DLD1 (cell line): ENCODE measurements at regions not wholly inside any gene's neighbourhood (a gene's known extent, or its start where the extent isn't known, plus 50 kb on each side); places are given as distances from the start of the nearest gene placed in this dataset.

Source experiments
- in situ Hi-C: cut with HindIII; loops from 2 replicates; pipeline ENCODE4 v1.10.0; 2017; ENCODE audit warnings: low sequenced_read_pairs

DNA sequence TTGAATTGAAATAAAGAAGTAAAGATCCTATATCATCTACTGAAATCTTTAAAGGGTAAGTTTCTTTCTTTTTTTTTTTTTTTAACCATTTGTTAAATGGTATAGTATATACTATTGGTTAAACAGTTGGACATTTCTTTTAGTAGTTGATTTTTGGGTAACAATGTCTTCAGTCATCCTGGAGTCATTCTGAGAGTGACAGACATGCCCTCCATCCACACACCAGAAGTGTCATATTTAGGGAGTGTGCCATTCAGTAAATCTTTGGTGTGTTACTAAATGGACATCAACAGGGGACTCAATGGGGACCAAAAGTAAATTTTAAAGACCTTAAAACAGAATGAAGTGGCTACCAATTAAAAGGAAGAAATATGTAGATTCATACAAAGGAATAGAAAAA is 50.8 kb upstream of the SLC39A10 start:
- in situ Hi-C loops: no loop called here

DNA sequence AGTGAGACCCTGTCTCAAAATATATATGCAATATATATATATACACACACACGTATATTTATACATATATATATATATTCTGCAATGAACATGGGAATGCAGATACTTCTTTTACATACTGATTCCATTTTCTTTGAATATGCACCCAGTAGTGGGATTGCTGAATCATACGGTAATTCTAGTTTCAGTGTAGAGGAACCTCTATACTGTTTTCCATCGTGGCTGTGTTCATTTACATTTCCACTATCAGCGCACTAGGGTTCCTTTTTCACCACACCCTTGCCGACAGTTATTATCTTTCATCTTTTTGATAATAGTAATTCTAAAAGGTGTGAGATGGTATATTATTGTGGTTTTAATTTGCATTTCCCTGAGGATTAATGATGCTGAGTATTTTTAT is 52.3 kb upstream of the SLC39A10 start:
- in situ Hi-C loops: no loop called here

DNA sequence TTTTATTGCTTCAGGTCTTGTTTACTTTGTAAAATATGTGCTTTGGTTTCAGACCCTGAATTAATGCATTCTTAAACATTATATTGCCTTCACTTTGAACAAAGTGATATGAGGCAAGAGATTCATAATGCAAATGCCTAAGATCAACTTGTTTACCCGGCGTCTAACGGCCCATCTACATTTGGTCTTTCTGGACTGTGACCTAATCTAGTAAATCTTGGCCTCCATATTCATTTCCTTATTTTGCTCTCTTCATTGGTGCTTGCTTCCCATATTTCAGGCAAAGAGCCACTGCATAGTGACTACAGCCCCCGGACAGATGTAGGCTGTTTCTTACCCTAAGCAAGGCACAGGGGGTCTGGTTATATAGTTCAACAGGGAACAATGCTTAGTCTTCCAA is 53.0 kb upstream of the SLC39A10 start:
- in situ Hi-C loops: no loop called here

DNA sequence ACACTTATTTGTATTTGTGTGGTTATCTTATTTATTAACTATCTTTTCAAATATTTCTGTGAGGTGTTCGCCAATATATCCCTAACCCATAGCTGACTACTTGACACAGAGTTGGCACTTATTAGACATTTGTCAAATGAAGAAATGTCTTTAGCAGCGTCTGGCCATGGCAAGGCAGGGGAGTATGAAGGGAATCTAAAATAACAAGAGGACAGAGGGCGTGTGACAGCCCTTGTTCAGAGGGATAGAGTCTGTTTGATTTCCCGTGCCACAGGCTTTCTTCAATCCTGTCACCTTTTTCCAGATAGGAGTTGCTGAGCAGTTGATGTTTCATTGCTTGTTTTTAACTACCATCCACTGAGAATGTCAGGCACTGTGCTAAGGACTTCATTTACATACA is 53.6 kb upstream of the SLC39A10 start:
- in situ Hi-C loops: no loop called here

DNA sequence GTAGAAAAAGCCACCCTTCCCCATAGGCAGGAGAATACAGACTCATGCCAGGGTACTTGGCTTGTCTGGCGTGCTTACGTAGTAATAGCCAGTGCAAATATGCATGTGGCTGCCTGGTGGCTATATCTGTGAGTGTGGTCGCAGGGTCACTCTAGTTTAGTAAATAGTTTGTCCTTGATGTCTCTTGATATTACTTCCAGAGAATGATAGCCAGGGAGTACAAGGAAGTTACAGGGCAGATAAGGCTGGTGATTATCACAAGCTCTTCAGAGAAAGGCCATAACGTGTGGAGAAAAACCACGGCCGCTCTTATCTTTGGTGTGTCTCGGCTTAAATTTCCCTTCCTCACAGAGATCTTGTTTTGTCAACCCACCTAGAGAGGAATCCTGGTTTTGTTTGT is 54.3 kb upstream of the SLC39A10 start:
- in situ Hi-C loops: no loop called here

DNA sequence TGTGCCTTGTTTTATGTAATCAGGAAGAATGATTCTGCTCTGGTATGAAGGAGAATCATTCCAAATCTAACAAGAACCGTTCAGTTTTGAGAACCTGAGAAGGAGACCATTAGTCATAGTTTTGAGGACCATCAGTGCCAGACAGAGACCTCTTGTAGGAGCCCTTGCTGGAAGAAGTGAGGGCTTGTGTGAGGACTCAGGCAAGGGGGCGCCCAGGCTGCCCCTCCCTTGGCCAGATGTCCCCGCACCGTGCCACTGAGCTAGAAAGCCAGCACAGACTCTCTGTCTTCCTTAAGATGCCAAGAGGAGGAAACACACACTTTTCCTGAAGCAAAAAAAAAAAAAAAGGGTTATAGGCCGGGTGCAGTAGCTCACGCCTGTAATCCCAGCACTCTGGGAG is 55.7 kb upstream of the SLC39A10 start:
- in situ Hi-C loops: no loop called here

DNA sequence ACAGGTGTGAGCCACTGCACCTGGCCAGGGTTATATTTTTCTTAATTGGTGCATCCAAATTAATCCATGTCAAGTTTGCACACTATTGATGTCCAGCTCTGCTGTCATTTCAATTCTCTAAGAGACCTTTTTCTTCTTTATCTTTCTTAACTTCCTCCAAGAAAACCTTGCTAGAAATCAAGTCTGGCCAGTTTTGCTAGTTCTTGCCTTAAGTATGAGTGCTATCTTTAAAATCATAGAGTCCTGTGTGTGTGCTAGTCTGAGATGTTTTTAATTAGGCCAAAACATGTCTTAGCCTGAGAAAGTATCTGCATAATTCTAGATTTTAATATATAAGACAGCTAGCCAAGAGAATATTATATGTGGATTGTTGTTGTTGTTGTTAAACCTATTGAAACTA is 56.2 kb upstream of the SLC39A10 start:
- in situ Hi-C loops: no loop called here

DNA sequence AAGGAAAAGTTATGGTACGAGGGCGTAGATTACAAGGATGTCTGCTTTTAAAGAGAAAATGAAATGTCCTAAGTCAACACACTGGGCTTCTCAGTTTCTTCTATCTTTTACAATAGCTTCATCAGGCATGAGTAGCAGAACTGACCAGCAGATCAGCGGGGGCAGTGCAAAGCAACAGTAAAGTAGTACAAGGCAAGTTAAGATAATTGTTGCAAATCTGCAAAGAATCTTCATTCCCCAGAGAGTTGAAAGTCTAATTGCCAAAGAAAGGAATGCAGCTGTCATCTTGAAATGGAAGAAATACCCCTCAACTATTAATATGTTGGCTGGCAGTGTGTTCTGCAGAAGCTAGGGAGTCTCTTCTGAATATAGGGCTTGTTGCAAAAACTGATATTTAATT is 60.2 kb upstream of the SLC39A10 start:
- in situ Hi-C loops: no loop called here

DNA sequence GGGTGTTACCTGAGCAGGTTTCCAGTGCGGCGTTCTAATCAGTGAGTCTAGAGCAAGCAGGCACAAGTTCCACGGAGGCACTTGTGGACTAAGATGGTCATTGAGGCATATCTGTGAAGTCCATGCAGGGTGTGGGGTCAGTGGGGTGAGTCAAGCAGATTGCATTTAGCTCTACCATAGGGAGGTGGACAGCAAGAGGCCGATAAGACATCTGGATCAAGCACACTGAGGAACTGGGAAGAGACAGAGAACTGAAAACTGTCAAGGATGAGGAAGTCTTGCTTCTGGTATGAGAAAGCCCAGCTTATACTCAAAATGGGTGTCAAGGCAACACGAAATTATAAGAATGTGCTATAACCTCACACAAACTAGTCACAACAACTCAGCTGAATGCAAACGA is 61.2 kb upstream of the SLC39A10 start:
- in situ Hi-C loops: no loop called here

DNA sequence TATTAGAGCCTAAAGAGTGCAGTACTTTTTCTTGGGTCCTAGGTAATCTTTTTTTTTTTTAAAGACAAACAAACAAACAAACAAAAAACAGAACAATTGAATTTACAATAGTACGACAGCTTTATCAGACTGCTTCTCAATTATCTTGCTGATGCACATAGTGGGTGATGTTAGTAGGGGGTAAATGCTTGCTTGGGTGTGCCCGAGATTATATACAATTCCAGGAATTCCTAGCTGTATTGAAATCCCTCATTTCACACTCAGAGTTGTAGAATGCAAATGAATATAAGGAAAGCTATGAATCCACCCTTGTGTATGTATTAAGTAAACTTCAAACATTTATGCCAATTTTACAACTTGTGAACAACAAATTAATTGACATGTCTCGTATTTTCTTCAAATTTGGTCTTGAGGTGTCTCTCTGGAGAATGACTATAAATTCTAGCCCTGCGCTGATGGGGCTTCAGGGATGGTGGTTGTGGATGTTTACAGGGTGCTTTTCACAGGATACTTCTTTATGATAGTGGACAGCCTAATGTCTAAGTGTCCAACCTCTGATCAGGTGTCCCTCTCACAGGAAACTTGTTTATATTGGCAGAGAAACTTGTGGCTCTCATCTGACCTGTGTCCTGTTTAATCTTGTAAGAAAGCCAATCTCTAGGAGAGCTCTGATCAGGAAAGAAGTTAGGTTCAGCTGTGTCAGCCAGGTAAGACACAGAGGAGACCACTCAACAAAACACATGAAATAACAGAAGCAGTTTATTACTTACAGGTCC is 61.9 kb upstream of the SLC39A10 start:
- in situ Hi-C loops: no loop called here

DNA sequence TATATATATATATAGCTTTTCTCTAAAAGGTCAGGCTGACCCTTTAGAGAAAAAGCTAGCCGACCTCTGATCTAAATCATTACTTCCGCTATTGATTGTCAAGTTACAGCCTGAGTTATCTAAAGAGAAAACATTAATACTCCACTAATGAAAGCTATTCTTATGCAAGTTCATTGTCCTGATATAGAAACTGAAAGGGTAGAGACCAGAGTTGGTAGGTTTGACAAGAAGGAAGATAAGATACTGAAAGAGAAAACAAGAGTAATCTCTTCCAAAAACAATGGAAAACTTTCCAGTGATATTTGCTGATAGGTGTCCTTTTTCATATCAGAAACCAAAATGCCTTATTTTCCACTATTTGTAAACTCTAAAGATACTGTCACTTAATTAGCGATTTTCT is 62.8 kb upstream of the SLC39A10 start:
- in situ Hi-C loops: no loop called here

DNA sequence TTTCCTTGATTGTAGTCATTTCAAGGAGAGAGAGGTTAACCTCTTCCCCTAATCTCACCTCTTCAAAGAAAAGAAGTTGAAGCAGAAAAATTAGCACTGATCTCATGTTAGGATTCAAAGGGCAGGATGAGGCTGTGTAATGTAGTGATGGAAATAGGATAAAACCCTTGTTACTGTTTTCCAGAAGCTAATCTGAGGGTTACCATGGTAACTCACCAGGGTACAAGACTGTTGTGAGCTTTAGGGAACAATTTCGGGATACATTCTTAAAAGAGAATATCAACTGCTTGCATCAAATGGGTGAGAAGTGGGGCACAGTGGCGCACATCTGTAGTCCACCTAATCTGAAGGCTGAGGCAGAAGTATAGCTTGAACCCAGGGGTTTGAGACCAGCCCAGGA is 64.9 kb upstream of the SLC39A10 start:
- in situ Hi-C loops: no loop called here

DNA sequence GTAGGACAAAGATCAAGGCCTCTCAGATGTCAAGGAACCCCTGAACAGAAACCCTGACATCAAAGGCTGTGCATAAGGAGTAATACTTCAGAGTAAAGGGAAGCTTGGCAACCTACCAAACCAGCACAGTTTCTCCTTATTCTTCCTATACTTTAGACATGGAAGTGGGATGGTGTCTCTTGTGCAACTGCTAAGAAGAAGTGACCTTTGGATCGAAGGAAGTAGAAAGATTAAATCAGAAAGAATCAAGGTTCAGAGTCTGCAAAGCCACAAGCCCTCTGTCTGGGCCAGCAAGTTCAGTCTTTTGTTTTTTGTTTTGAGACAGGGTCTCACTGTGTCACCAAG is 66.2 kb upstream of the SLC39A10 start:
- in situ Hi-C loops: no loop called here

DNA sequence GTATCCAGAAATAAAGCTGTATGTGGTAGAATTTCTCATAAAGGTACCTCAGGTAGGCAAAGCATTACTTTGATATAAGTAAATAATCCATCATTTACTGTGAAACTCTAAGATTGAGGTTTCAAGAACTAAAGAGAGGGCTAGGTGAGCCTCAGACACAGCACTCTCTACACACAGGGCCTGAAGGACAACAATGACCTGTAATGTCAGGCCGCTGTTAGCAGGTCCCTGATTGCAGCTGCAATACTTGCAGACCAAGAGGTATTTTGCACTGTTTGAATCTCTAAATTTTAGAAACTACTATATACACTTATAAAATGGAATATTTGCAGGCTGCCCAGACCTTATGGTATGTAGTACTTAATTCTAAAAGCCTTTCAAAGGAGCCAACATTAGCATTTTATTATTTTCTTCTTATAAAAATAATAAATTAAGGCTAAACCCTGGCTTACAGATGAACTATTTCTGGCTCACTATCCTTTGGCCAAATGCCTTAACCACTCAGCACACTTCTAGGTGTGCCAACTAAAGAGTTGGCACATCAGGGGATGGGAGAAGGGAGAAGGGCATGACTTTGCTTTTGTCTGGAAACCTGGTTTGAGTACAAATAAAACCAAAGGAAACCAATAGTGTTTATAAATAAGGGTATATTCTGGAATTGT is 66.7 kb upstream of the SLC39A10 start:
- in situ Hi-C loops: no loop called here

DNA sequence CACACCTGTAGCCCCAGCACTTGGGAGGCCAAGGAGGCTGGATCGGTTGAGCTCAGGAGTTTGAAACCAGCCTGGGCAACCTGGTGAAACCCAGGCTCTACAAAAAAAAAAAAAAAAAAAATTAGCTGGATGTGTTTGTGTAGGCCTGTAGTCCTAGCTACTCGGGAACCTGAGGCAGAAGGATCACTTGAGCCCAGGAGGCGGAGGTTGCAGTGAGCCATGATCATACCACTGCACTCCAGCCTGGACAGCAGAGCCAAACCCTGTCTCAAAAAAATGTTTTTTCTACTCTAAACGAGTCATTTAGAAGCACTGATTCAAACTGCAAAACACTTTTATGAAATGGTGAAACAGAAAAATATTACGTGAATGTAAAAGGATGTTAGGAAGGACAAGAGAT is 69.1 kb upstream of the SLC39A10 start:
- in situ Hi-C loops: no loop called here

DNA sequence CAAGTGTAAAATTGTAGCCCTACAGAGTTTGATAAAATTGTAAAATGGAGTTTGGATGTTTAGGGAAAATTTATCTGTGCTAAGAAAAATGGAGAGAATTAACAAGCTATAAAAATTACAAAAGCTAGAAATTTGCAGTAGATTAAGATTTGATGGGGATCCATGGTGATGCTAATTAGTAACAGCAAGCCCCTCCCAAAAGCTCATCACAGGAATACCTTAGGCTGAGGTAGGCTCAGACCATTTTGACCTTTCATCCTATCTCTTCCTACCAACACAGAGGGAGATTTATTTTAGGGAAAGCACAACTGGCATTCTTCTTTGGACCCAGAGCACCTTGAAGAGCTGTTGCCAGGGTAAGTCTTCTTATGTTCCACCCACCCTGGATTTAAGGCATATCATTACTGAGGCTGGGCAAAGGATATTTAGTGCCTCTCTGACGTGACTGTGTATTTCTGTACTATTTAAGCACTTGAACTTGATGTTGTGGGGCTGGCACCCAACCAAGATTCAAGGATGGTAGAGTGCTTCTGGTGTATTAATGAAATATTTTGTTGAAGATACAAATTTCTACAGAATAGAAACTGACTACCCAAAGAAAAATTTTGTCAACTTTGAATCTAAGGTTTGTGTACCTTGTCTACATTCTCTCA is 70.8 kb upstream of the SLC39A10 start:
- in situ Hi-C loops: no loop called here

DNA sequence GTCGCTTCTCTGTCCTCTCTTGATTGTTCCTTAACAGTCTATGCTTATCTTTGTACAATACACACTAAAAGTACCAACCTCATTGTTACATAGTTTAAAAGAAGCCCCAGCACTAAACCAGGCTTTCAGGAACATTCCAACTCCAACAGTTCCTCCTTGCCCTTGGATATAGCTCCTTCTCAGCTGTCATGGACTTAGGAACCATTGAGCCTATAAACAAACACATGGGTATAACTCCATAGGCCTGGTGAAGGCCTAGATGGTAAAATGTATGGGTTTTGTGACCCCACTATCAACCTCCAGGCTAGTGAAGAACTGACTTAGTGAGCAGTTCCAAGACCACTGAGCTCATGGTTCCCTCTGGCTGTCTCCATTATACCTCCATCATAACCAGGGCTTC is 74.8 kb upstream of the SLC39A10 start:
- in situ Hi-C loops: no loop called here

DNA sequence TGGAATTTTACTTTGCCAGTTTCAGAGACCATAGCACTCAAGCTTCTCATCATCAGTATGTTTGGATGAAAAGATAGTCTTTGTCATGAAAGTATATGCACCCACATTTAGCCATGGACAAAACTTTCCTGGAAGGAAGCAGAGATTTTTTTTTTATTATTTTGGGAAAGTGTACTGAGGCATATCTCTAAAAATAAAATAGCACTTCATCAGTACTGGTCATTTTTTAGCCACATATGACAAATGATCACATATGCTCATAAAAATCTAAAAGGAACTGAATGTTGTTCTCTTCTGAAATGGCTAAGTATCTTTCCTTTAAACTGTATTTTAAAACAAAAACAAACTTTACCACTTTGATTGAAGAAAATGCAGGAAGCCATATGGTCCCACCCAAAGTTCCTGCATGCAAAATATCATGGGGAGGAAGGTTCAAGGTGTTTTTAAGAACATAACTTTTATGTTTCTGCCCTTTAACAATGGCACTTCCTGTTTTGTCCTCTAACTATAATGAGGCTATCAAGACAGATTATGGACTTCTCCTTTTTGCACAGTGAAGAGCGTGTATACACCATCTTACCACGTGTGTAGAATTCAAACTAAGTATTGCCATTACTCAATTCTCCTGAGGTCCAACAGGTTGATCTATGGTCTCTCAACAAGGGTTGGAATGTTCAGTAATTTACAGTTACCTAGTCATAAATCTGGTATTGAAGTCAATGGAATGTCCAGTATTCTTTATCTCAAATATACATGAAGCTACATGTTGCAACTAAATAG is 77.1 kb upstream of the SLC39A10 start:
- in situ Hi-C loops: no loop called here

DNA sequence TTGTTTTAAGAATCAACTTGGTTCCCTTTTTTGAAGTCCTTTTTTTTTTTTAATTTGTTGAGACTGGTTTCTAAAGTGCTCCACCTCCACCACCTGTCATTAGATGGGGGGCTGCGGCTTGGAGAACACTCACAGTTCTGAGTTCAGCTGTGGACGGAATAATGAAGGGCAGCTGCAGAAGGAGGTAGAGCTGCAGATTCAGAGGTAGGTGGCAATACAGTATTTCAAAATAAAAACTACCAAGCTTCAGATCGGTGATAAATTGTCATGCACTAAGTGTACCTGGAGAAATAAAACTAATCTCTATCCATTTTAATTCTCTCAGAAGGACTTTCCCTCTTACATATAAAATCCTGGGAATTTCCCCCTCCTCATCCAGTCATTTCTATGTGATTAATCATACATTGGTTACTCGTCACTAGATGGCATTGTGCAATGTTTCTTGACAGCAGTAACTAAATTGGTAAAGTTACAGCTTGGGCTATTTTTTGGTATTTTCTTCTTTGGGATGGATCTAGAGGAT is 81.1 kb upstream of the SLC39A10 start:
- in situ Hi-C loops: no loop called here

DNA sequence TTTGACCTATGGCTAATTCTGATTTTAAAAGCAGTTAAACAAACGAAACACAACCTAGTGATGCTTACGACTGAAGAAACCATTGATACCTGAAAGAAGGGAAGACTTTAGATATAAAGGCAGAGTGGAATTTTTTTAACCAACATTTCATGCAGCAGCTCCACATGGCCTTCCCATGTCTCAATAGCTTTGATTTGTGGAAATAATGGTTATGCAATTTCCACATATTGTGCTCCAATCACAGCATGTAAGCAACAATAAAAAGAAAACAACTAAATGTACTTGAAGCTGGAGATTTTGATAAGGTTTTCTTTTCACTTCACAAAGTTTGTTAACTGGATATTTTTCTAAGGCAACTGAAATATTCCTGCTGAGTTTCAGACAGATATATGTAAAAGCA is 82.0 kb upstream of the SLC39A10 start:
- in situ Hi-C loops: no loop called here

DNA sequence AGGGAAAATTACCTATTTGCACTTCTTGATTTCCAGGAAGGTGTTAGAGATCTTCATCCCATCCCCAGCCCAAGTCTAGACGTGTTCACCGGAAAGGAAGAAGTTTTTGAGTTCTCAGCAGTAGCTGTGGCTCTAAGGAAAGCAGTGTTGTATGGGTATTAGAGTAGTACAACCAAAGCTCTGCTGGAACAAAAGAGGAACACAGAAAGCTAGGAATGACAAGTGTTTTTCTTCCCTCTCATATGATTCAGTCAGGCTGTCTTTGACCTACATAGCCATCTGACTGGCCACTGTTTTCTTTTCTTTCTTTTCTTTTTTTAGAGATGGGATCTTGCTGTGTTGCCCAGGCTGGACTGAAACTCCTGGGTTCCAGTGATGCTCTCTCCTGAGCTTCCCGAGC is 82.7 kb upstream of the SLC39A10 start:
- in situ Hi-C loops: no loop called here
